Gastroesophageal sphincter (tissue), 3 donors: ENCODE measurements at regions not wholly inside any gene's neighbourhood (a gene's known extent, or its start where the extent isn't known, plus 50 kb on each side); places are given as distances from the start of the nearest gene placed in this dataset.

Experiments used
- CTCF ChIP-seq, 4 experiments: fragments of 200-600 bp in 2 of 4; fragments of 450-650 bp in 2 of 4; sonication (generic) in 1 of 4; IDR thresholded peaks; one replicate each; pipeline ENCODE4 v1.5.1; 2017 to 2019; ENCODE audit warnings: antibody characterized with exemption in 4 of 4, mild to moderate bottlenecking in 2 of 4, moderate library complexity in 2 of 4
- POLR2A ChIP-seq, 2 donors: fragments of 450-650 bp; IDR thresholded peaks; one replicate each; pipeline ENCODE4 v1.6.1; 2017; ENCODE audit warnings: antibody characterized with exemption in 2 of 2, mild to moderate bottlenecking in 2 of 2, moderate library complexity in 1 of 2

- TF ChIP-seq CTCF (IDR thresholded peaks at IDR 0.05) = no peak
- TF ChIP-seq POLR2A (IDR thresholded peaks at IDR 0.05) = no peak
These were observed 162.9 kb upstream of the SPIN4 start for GRCh38 chrX:63513825-63514568.
